ENCODE measurements at regions not wholly inside any gene's neighbourhood (a gene's known extent, or its start where the extent isn't known, plus 50 kb on each side); places are given as distances from the start of the nearest gene placed in this dataset.

- TF ChIP-seq EZH2phosphoT487 (conservative IDR thresholded peaks at IDR 0.05; ENCODE audit: low read length) (no peak), CTCF (IDR thresholded peaks at IDR 0.05; ENCODE audit: insufficient read depth, low read length, poor library complexity, severe bottlenecking) (no peak)
- Histone ChIP-seq H3K9ac (ENCODE audit: low read length) (no peak overlapping the region), H3K4me3 (ENCODE audit: insufficient read depth, low read length, poor library complexity, severe bottlenecking) (no peak overlapping the region), H3K4me2 (ENCODE audit: low read depth, low read length, poor library complexity, severe bottlenecking) (peak overlapping the region; percentile 48), H3K9me2 (replicated peaks; ENCODE audit: insufficient read depth, low read length) (no peaks in the 10 kb centered on the region), H4K20me1 (ENCODE audit: low read depth, low read length) (no peaks in the 10 kb centered on the region), H3K9me3 (ENCODE audit: insufficient read depth, low read length) (no peaks in the 10 kb centered on the region), H3F3A (ENCODE audit: insufficient read depth) (no peaks in the 10 kb centered on the region), H3K36me3 (ENCODE audit: low read length) (no peaks in the 10 kb centered on the region), H3K79me2 (ENCODE audit: insufficient read depth, low read length) (no peaks in the 10 kb centered on the region), H3K27ac (ENCODE audit: low read depth, low read length) (no peak overlapping the region), H2AFZ (ENCODE audit: low read depth, low read length, severe bottlenecking) (peak overlapping the region; percentile 97), H3K27me3 (ENCODE audit: low read length) (no peaks in the 10 kb centered on the region)
Observed at GRCh38 chr4:134668237-134668636, 466.6 kb upstream of the PABPC4L start.

- Histone ChIP-seq H3F3A (ENCODE audit: insufficient read depth) (no peaks in the 10 kb centered on the region), H3K27ac (ENCODE audit: low read depth, low read length) (no peak overlapping the region), H3K9me2 (replicated peaks; ENCODE audit: insufficient read depth, low read length) (no peaks in the 10 kb centered on the region), H3K79me2 (ENCODE audit: insufficient read depth, low read length) (no peaks in the 10 kb centered on the region), H3K27me3 (ENCODE audit: low read length) (no peaks in the 10 kb centered on the region), H2AFZ (ENCODE audit: low read depth, low read length, severe bottlenecking) (no peak overlapping the region), H4K20me1 (ENCODE audit: low read depth, low read length) (no peaks in the 10 kb centered on the region), H3K9me3 (ENCODE audit: insufficient read depth, low read length) (no peaks in the 10 kb centered on the region), H3K4me2 (ENCODE audit: low read depth, low read length, poor library complexity, severe bottlenecking) (no peak overlapping the region), H3K36me3 (ENCODE audit: low read length) (no peaks in the 10 kb centered on the region), H3K9ac (ENCODE audit: low read length) (no peak overlapping the region), H3K4me3 (ENCODE audit: insufficient read depth, low read length, poor library complexity, severe bottlenecking) (no peak overlapping the region)
- no peak for TF ChIP-seq CTCF (IDR thresholded peaks at IDR 0.05; ENCODE audit: insufficient read depth, low read length, poor library complexity, severe bottlenecking)
- TF ChIP-seq EZH2phosphoT487 (conservative IDR thresholded peaks at IDR 0.05; ENCODE audit: low read length) = no peak
Observed at GRCh38 chr4:134666640-134667039, 465.1 kb upstream of the PABPC4L start.

- H4K20me1 ChIP-seq (ENCODE audit: low read depth, low read length) = no peaks in the 10 kb centered on the region
- no peaks in the 10 kb centered on the region for H3K27me3 ChIP-seq (ENCODE audit: low read length)
- no peak overlapping the region for H3K4me2 ChIP-seq (ENCODE audit: low read depth, low read length, poor library complexity, severe bottlenecking)
- no peak overlapping the region for H3K9ac ChIP-seq (ENCODE audit: low read length)
- H3K9me3 ChIP-seq (ENCODE audit: insufficient read depth, low read length) = no peaks in the 10 kb centered on the region
- H3K9me2 ChIP-seq (replicated peaks; ENCODE audit: insufficient read depth, low read length) = no peaks in the 10 kb centered on the region
- no peak for TF ChIP-seq EZH2phosphoT487 (conservative IDR thresholded peaks at IDR 0.05; ENCODE audit: low read length)
- TF ChIP-seq CTCF (IDR thresholded peaks at IDR 0.05; ENCODE audit: insufficient read depth, low read length, poor library complexity, severe bottlenecking) = no peak
- no peaks in the 10 kb centered on the region for H3K79me2 ChIP-seq (ENCODE audit: insufficient read depth, low read length)
- H2AFZ ChIP-seq (ENCODE audit: low read depth, low read length, severe bottlenecking) = no peak overlapping the region
- no peaks in the 10 kb centered on the region for H3F3A ChIP-seq (ENCODE audit: insufficient read depth)
- no peak overlapping the region for H3K27ac ChIP-seq (ENCODE audit: low read depth, low read length)
- no peaks in the 10 kb centered on the region for H3K36me3 ChIP-seq (ENCODE audit: low read length)
- H3K4me3 ChIP-seq (ENCODE audit: insufficient read depth, low read length, poor library complexity, severe bottlenecking) = no peak overlapping the region
Observed at GRCh38 chr4:134665429-134665828, 463.8 kb upstream of the PABPC4L start.

Data from SU-DHL-6 (cell line).